HG03175 (cell line): ENCODE measurements at regions not wholly inside any gene's neighbourhood (a gene's known extent, or its start where the extent isn't known, plus 50 kb on each side); places are given as distances from the start of the nearest gene placed in this dataset.
"Not testable (repeated sequence)": the region's sequence is repeated elsewhere in the genome, so short reads cannot be mapped to it uniquely, and the experiment has no call there.

Source experiments
- ATAC-seq: cut with Tn5 transposase; IDR thresholded peaks from one replicate; pipeline ENCODE4 v1.9.1; 2021; ENCODE audit warnings: mild to moderate bottlenecking, moderate library complexity; ENCODE audit not compliant: unreplicated experiment

- ATAC-seq = no peak
These were observed 98.9 kb upstream of the MAPRE2 start for GRCh38 chr18:34942276-34942675.

DNA sequence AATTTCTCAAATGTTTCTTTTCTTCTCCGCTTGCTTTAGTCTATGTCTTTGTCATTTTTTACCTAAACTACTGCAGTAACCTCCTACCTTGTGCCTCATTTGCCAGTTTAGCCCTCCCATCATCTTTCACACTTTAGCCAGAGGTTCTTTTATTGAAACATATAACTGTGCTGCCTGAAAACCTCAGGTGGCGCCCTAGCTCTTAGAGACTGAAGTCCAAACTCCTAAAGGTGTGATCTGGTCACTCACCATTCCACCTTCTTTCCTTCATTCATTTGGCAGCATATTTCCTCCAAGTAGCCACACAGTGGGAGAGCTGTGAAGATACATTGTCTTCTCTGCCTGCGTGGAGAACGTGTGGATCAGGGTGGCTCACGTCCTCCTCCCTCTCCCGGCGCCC is 98.2 kb upstream of the MAPRE2 start:
- ATAC-seq = no peak

GRCh38 chr18:34943587-34943986 is 97.6 kb upstream of the MAPRE2 start:
- ATAC-seq = no peak

GRCh38 chr18:34947711-34948125 is 93.5 kb upstream of the MAPRE2 start:
- no peak for ATAC-seq

GRCh38 chr18:34951625-34952379 is 89.4 kb upstream of the MAPRE2 start:
- ATAC-seq = no peak

- ATAC-seq = no peak
These were observed 88.0 kb upstream of the MAPRE2 start for GRCh38 chr18:34953212-34953611.

- not testable (repeated sequence) for ATAC-seq
These were observed 85.7 kb upstream of the MAPRE2 start for GRCh38 chr18:34955494-34955893.

GRCh38 chr18:34956663-34957062 is 84.5 kb upstream of the MAPRE2 start:
- ATAC-seq = no peak

- ATAC-seq = no peak
These were observed 83.9 kb upstream of the MAPRE2 start for GRCh38 chr18:34957119-34957863.

- no peak for ATAC-seq
These were observed 83.4 kb upstream of the MAPRE2 start for GRCh38 chr18:34957864-34958259.

DNA sequence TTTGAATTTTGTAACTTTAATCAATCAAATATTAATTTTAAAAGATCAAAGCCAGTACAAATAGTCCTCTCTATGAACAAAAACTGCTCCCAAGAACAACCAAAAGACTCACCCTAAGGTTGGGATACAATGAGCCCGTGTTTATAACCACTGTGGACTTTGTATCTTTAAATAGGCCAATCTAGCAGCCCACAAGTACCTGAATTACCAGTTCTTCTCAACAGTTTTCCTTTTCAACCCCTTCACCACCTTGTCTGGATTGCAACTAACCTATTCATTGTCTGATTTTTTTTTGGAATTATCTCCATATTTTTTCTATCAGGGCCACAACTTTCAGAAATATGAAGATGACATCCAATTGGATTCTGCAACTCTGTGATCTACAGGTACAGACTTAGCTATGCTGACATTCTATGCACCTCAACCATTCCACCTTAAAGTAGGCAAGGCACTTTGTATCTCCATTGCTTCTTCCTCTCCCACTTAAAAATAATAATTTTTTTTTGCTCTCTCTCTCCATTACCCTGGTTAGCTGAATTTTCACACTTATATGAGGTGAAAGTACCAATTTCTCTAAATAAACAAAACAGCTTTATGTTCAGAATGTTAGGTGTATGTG is 81.9 kb upstream of the MAPRE2 start:
- no peak for ATAC-seq

- ATAC-seq = no peak
These were observed 81.2 kb upstream of the MAPRE2 start for GRCh38 chr18:34959989-34960388.

DNA sequence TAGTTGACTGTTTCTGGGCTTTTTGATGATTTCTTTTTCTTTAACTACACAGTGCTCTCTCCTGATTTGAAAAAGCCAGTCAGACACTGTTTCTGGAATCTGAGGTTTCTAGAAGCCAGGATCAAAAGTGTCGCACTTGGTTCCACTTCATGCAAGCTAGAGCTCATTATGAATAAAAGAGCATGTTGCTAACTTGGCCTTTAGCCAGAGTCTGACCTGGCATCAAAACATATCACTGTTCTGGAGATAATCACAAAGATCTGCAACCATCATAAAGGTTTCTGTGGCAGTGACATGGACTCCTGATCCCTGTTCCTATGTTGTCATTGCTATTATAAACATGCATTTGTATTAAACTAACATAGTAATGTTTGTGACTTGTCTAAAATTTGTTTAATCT is 76.1 kb upstream of the MAPRE2 start:
- no peak for ATAC-seq

- no peak for ATAC-seq
These were observed 75.6 kb upstream of the MAPRE2 start for GRCh38 chr18:34965566-34965965.

DNA sequence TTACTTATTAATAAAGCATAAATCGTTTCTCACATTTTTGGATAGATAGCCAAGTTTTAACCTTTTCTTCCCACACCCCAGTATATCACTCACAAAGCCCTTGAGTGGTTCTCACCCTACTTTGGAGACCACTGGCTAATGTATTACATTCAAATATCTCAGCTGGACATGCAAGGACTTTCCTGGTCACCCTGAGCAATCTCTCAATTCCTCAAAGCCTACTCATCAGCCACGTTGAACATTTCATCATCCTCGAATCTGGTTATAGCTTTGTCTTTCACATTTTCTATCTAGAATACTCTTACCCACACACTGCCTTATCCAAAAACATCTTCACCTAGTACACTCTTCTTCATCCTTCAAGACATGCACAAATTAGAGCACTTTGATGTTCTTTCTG is 71.1 kb upstream of the MAPRE2 start:
- ATAC-seq = no peak

- no peak for ATAC-seq
These were observed 69.9 kb upstream of the MAPRE2 start for GRCh38 chr18:34971313-34971712.

DNA sequence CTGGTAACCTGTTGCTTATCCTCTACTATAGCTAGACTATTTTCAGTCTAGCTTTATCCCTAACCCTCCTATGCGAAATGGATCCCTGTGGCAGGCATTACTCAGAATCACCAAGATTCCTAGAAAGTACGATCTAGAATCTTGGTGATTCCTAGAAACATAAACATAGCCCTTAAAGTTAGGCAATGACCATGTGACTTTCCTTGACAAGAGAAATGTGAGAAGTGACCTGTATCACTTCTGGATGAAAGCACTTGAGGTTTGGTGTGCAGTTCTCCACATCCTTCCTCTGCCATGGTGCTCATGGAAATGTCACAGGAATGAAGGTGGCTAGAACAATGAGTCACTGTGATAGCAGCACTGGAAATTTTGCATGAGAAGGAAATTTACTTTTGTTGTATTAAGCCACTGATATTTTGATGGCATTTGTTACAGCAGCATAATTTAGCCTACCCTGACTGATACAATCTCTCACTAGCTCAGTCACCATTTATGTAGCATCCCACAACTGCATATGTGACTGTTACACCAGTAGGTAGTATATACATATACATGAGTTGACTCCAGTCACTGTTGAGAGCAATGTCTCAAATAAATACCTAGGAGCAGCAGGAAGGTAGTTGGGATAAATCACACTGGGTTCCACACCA is 68.3 kb upstream of the MAPRE2 start:
- ATAC-seq = no peak

DNA sequence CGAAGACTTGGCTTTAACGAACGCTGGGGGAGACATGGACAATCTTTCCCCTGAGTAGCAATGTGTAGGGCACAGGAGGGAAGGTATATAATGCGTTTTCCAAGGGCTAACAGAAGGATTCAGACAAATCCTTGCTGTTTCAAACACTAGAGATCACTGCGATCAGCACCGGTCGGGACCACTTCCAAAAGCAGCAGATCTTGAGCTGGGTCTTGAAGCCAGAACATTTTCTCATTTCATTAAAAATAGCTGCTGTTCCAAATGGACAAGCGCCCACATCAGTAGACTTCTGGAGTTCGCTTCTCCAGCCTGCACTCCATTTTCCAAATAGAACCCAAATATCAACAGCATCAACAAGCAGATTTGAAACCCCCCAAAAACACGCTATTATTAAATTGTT is 65.1 kb upstream of the MAPRE2 start:
- no peak for ATAC-seq

- ATAC-seq = no peak
These were observed 64.7 kb upstream of the MAPRE2 start for GRCh38 chr18:34976534-34976898.

GRCh38 chr18:34976899-34977837 is 64.0 kb upstream of the MAPRE2 start:
- ATAC-seq = peak; percentile 76
